Common myeloid progenitor, CD34-positive (primary cell): ENCODE measurements at regions not wholly inside any gene's neighbourhood (a gene's known extent, or its start where the extent isn't known, plus 50 kb on each side); places are given as distances from the start of the nearest gene placed in this dataset.

Experiments
- CTCF ChIA-PET: fragments of 350-600 bp; sonication (Branson Sonifier 250); formaldehyde crosslinking; loops from one replicate; lab custom pipeline; 2021; ENCODE audit warnings: antibody characterized with exemption; lab: Charles Lee
- POLR2A ChIA-PET: fragments of 350-600 bp; sonication (Branson Sonifier 250); formaldehyde crosslinking; loops from one replicate; lab custom pipeline; 2021; ENCODE audit warnings: antibody characterized with exemption; lab: Charles Lee
- DNase-seq, 3 donors: peaks; one replicate each; pipeline versions ENCODE4 v3.0.0 to v3.0.0-alpha.2; 2013
- H3K27ac ChIP-seq, 2 experiments: 1 replicate in 1 of 2; 2 replicates in 1 of 2; pipeline ENCODE4 v1.7.0; 2013; ENCODE audit warnings: inconsistent platforms in 2 of 2, low read length in 2 of 2, mild to moderate bottlenecking in 2 of 2, low read depth in 1 of 2, moderate library complexity in 1 of 2; ENCODE audit not compliant: severe bottlenecking in 2 of 2, insufficient read depth in 1 of 2, poor library complexity in 1 of 2
- H3K27me3 ChIP-seq, 5 experiments: replicated peaks in 2 of 5; 1 replicate in 3 of 5; 2 replicates in 2 of 5; pipeline versions ENCODE4 v1.6.1 to v1.7.0; 2013; ENCODE audit warnings: low read length in 4 of 5, mild to moderate bottlenecking in 2 of 5, moderate library complexity in 2 of 5, inconsistent platforms in 1 of 5; ENCODE audit not compliant: insufficient read depth in 5 of 5, control insufficient read depth in 4 of 5
- H3K36me3 ChIP-seq, 4 experiments: 1 replicate in 2 of 4; 2 replicates in 2 of 4; pipeline versions ENCODE4 v1.6.1 to v1.7.0; 2013; ENCODE audit warnings: low read length in 3 of 4, control low read depth in 1 of 4, mild to moderate bottlenecking in 1 of 4; ENCODE audit not compliant: control insufficient read depth in 4 of 4, insufficient read depth in 4 of 4
- H3K4me1 ChIP-seq, 4 experiments: 1 replicate in 3 of 4; 2 replicates in 1 of 4; pipeline versions ENCODE4 v1.6.1 to v1.7.1; 2013; ENCODE audit warnings: low read length in 3 of 4, mild to moderate bottlenecking in 3 of 4, control low read depth in 1 of 4, inconsistent platforms in 1 of 4, moderate library complexity in 1 of 4; ENCODE audit not compliant: control insufficient read depth in 4 of 4, insufficient read depth in 4 of 4; ENCODE audit errors: control extremely low read depth in 1 of 4
- H3K4me3 ChIP-seq, 7 experiments: 1 replicate in 4 of 7; 2 replicates in 3 of 7; pipeline versions ENCODE4 v1.5.1 to v1.7.0; 2013; ENCODE audit warnings: mild to moderate bottlenecking in 7 of 7, low read length in 6 of 7, moderate library complexity in 6 of 7, inconsistent platforms in 2 of 7, low read depth in 2 of 7, control low read depth in 1 of 7; ENCODE audit not compliant: insufficient read depth in 4 of 7, control insufficient read depth in 1 of 7; ENCODE audit errors: extremely low read depth in 1 of 7
- H3K9me3 ChIP-seq, 5 experiments: 1 replicate in 4 of 5; 2 replicates in 1 of 5; pipeline versions ENCODE4 v1.6.1 to v1.7.1; 2013; ENCODE audit warnings: low read length in 4 of 5, mild to moderate bottlenecking in 2 of 5, inconsistent platforms in 1 of 5, low read depth in 1 of 5, moderate library complexity in 1 of 5; ENCODE audit not compliant: control insufficient read depth in 4 of 5, insufficient read depth in 2 of 5; ENCODE audit errors: control extremely low read depth in 1 of 5
- WGBS: methylation state at CpG from one replicate; pipeline ENCODE4 v1.1.5; 2013; ENCODE audit not compliant: insufficient coverage; 5-methylcytosine and 5-hydroxymethylcytosine counted together

DNA sequence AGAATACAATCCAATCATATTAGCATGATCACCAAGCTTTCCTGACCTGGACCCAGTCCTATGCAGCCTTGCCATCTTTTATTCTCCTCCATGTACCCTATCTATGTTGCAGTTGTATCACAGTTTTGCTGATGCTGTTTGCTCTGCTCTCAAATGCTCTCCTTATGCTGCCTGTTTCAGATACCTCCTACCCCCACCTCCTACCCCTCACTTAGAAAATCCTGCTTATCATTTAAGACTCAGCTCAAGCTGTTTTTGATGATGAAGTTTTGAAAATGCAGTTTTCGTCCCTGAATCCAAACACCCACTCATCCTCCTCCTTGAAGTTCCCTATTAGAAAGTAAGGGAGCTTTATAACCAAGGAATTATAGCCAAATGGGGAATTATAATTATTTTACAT, 457.4 kb upstream of the ATP2B1 start:
- Histone ChIP-seq H3K27me3 (no peaks in the 10 kb centered on the region), H3K9me3 (no peaks in the 10 kb centered on the region), H3K27ac (no peak overlapping the region), H3K36me3 (no peaks in the 10 kb centered on the region), H3K4me3 (no peak overlapping the region), H3K4me1 (no peaks in the 10 kb centered on the region)
- ChIA-PET CTCF (interaction anchor here (1.4 kb wide), 1 partner anchor 62 kb away, joined by 5 read pairs; no protein-coding TSS in a partner anchor), POLR2A (no interaction called here)
- no peak for DNase-seq
- WGBS: no CpG with 5 or more reads among the region's 1 CpG

DNA sequence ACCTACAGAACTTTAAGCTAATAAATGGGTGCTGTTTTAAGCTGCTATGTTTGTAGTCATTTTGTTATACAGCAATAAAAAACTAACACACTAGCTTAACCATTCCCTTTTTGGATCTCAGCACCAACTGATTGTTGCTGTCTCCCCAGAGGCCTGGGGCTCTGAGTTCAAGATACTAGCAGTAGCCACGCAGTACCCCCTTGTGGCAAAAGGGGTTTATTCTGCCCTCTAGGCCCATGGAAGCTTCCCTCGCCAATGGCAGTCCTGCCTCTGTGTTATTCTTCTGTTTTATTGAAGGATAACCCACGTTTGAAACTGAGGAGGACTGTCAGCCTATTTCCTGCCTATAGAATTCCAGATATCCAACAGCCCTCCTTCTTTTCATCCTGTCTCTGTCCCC, 455.3 kb upstream of the ATP2B1 start:
- Histone ChIP-seq H3K9me3 (no peaks in the 10 kb centered on the region), H3K36me3 (no peaks in the 10 kb centered on the region), H3K27ac (no peak overlapping the region), H3K4me3 (no peak overlapping the region), H3K4me1 (no peaks in the 10 kb centered on the region), H3K27me3 (no peaks in the 10 kb centered on the region)
- ChIA-PET POLR2A (interaction anchor here (0.7 kb wide), 1 partner anchor 27 kb away, joined by 3 read pairs; no protein-coding TSS in a partner anchor), CTCF (interaction anchor here (0.9 to 1.0 kb wide), 2 partner anchors 8 kb away, joined by 3 read pairs; no protein-coding TSS in a partner anchor)
- 100% methylated on average over 1 of the region's 3 CpGs for WGBS
- no peak for DNase-seq

GRCh38 chr12:90153827-90154226, 445.2 kb upstream of the ATP2B1 start:
- no peak overlapping the region for H3K27ac ChIP-seq
- no peak overlapping the region for H3K4me3 ChIP-seq
- no peak for DNase-seq
- no peaks in the 10 kb centered on the region for H3K27me3 ChIP-seq
- CTCF ChIA-PET: no interaction called here
- H3K9me3 ChIP-seq: no peaks in the 10 kb centered on the region
- POLR2A ChIA-PET: no interaction called here
- H3K4me1 ChIP-seq: peaks cover 0 to 7% (median 0%) of the 10 kb centered on the region in 4 experiments
- WGBS: 96% methylated on average over 3 of the region's 5 CpGs
- H3K36me3 ChIP-seq: no peaks in the 10 kb centered on the region

GRCh38 chr12:90152897-90153624, 444.4 kb upstream of the ATP2B1 start:
- POLR2A ChIA-PET: no interaction called here
- Histone ChIP-seq H3K4me1 (peaks cover 0 to 7% (median 0%) of the 10 kb centered on the region in 4 experiments), H3K4me3 (no peak overlapping the region), H3K9me3 (no peaks in the 10 kb centered on the region), H3K27ac (no peak overlapping the region), H3K36me3 (no peaks in the 10 kb centered on the region), H3K27me3 (no peaks in the 10 kb centered on the region)
- DNase-seq: peak in 2 of 3 donors; percentile 13 to 28
- 80% methylated on average over 8 of the region's 10 CpGs for WGBS
- CTCF ChIA-PET: no interaction called here

GRCh38 chr12:90151491-90152015, 442.9 kb upstream of the ATP2B1 start:
- ChIA-PET POLR2A (no interaction called here), CTCF (interaction anchor here (1.6 kb wide), 1 partner anchor 9 kb away, joined by 5 read pairs; no protein-coding TSS in a partner anchor)
- Histone ChIP-seq H3K27me3 (no peaks in the 10 kb centered on the region), H3K36me3 (no peaks in the 10 kb centered on the region), H3K27ac (no peak overlapping the region), H3K4me1 (peaks cover 0 to 7% (median 0%) of the 10 kb centered on the region in 4 experiments), H3K9me3 (no peaks in the 10 kb centered on the region), H3K4me3 (no peak overlapping the region)
- 93% methylated on average over 3 of the region's 3 CpGs for WGBS
- no peak for DNase-seq

DNA sequence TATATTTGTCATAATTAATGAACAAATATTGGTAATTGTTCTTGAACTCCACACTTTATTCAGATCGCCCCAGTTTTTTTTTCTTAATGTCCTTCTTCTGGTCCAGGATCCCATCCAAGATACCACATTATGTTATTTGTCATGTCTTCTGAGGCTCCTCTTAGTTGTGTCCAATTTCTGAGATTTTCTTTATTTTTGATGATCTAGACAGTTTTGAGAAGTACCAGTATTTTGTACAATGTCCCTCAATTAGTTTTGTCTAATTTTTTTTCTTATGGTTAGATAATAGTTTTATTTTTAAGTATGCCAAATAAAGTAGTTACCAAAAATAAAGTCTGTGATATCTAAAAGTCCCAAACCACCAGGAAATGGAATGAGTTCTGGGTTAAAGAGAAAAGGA, 440.8 kb upstream of the ATP2B1 start:
- Histone ChIP-seq H3K36me3 (no peaks in the 10 kb centered on the region), H3K9me3 (no peaks in the 10 kb centered on the region), H3K4me3 (no peak overlapping the region), H3K27ac (no peak overlapping the region), H3K27me3 (no peaks in the 10 kb centered on the region), H3K4me1 (peaks cover 0 to 7% (median 0%) of the 10 kb centered on the region in 4 experiments)
- WGBS: no CpG with 5 or more reads among the region's 1 CpG
- DNase-seq: no peak
- CTCF ChIA-PET: no interaction called here
- POLR2A ChIA-PET: no interaction called here

DNA sequence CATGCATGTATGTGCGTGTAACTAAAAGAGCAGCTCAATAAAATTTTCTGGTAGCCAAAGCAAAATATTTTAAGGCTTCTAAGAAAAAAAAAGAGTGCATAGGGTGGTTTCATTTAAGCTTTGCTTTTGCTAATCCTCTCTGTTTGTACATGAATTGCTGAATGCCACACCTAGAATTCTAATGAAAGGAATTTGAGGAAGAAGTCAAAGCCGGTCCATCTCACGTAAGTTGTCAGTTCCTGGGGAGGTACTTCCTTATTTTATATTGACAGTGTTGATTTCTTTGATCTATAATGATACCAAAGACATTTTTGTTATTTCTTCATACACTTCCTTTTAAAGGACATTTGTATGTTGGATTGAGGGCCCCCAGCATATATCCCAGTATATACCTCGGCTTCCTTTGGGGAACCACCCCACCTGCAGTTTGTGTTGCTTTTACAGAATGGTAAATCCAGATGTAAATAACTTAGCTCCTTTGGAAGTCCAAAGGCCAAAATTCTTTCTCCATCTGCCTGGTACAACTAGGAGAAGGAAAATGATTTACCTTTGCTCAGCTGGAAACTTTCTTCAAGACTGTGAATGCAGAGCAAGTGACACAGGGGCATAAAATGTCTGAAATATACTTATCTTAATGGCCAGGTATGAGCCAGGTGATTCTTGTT, 420.9 kb upstream of the ATP2B1 start:
- H3K9me3 ChIP-seq: no peaks in the 10 kb centered on the region

More for the DNA sequence above, 420.9 kb upstream of the ATP2B1 start:
- DNase-seq: peak in 2 of 3 donors; percentile 5 to 26
- Histone ChIP-seq H3K27me3 (no peaks in the 10 kb centered on the region), H3K36me3 (no peaks in the 10 kb centered on the region), H3K27ac (no peak overlapping the region), H3K4me3 (no peak overlapping the region), H3K4me1 (no peaks in the 10 kb centered on the region)
- POLR2A ChIA-PET: no interaction called here
- 100% methylated on average over 1 of the region's 4 CpGs for WGBS
- CTCF ChIA-PET: interaction anchor here (1.4 kb wide), 1 partner anchor 48 kb away, joined by 3 read pairs; no protein-coding TSS in a partner anchor
